ENCODE measurements at regions not wholly inside any gene's neighbourhood (a gene's known extent, or its start where the extent isn't known, plus 50 kb on each side); places are given as distances from the start of the nearest gene placed in this dataset.

- H3K27ac ChIP-seq = no peak overlapping the region
- TF ChIP-seq POLR2A (IDR thresholded peaks at IDR 0.05; ENCODE audit: low read length) (no peak), ATOH8 (CRISPR knock-in tag; IDR thresholded peaks at IDR 0.05; ENCODE audit: low read depth) (0 out of 2 replicates have a peak, but pooled peaks have one; percentile 30)
- no peaks in the 10 kb centered on the region for H3K9me3 ChIP-seq
- H3K4me2 ChIP-seq = no peak overlapping the region
- ATAC-seq (no peak), FAIRE-seq (no peak), DNase-seq (ENCODE audit: low read depth in 1 of 2, low spot score in 1 of 2) (peak in 1 of 2 experiments; percentile 13)
- WGBS (ENCODE audit: missing lambda C conversion rate) = 25% methylated on average over 2 of the region's 2 CpGs
- ChIA-PET CTCF (no interaction called here), POLR2A (no interaction called here)
- no peaks in the 10 kb centered on the region for H3K4me1 ChIP-seq
- H3K4me3 ChIP-seq = no peak overlapping the region
These were observed 123.1 kb downstream of the OLIG3 start for GRCh38 chr6:137370871-137371633.

- FAIRE-seq (no peak), DNase-seq (ENCODE audit: low read depth in 1 of 2, low spot score in 1 of 2) (no peak), ATAC-seq (no peak)
- WGBS (ENCODE audit: missing lambda C conversion rate) = 28% methylated on average over 1 of the region's 1 CpG
- Histone ChIP-seq H3K4me1 (no peaks in the 10 kb centered on the region), H3K9me3 (no peaks in the 10 kb centered on the region), H3K27ac (no peak overlapping the region), H3K4me3 (no peak overlapping the region), H3K4me2 (no peak overlapping the region)
- TF ChIP-seq CBX2 (IDR thresholded peaks at IDR 0.05; ENCODE audit: borderline replicate concordance, low read depth) (no peak), NPAS2 (CRISPR knock-in tag; IDR thresholded peaks at IDR 0.05; ENCODE audit: borderline replicate concordance) (no peak), HES2 (IDR thresholded peaks at IDR 0.05) (no peak)
- CTCF ChIA-PET = no interaction called here
- POLR2A ChIA-PET = no interaction called here
These were observed 125.1 kb downstream of the OLIG3 start for GRCh38 chr6:137369136-137369535.

GRCh38 chr6:137365707-137366437 is 128.3 kb downstream of the OLIG3 start:
- ATAC-seq = no peak
- no peak for FAIRE-seq
- POLR2A ChIA-PET = no interaction called here

More at GRCh38 chr6:137365707-137366437, 128.3 kb downstream of the OLIG3 start:
- Histone ChIP-seq H3K4me3 (no peak overlapping the region), H3K4me2 (no peak overlapping the region), H3K27ac (no peak overlapping the region), H3K9me3 (no peaks in the 10 kb centered on the region), H3K4me1 (no peaks in the 10 kb centered on the region)
- WGBS (ENCODE audit: missing lambda C conversion rate) = 67% methylated on average over 11 of the region's 14 CpGs
- TF ChIP-seq JUNB (IDR thresholded peaks at IDR 0.05) (no peak), POLR2A (IDR thresholded peaks at IDR 0.05; ENCODE audit: low read length) (no peak), SMC3 (IDR thresholded peaks at IDR 0.05) (no peak), ZC3H11A (IDR thresholded peaks at IDR 0.05) (no peak), RAD21 (conservative IDR thresholded peaks at IDR 0.05 in 1 of 2, IDR thresholded peaks at IDR 0.05 in 1 of 2) (no peak), KDM1A (IDR thresholded peaks at IDR 0.05; ENCODE audit: low read depth) (no peak), EP300 (IDR thresholded peaks at IDR 0.05) (no peak), REST (IDR thresholded peaks at IDR 0.05) (no peak), BHLHE40 (IDR thresholded peaks at IDR 0.05; ENCODE audit: low read depth, low read length) (no peak), HEYL (CRISPR knock-in tag; IDR thresholded peaks at IDR 0.05) (no peak), HOXB5 (CRISPR knock-in tag; IDR thresholded peaks at IDR 0.05) (no peak), HOXA7 (CRISPR knock-in tag; IDR thresholded peaks at IDR 0.05) (no peak)
- no peak for DNase-seq (ENCODE audit: low read depth in 1 of 2, low spot score in 1 of 2)
- CTCF ChIA-PET = no interaction called here
